HG03521 (cell line): ENCODE measurements at regions not wholly inside any gene's neighbourhood (a gene's known extent, or its start where the extent isn't known, plus 50 kb on each side); places are given as distances from the start of the nearest gene placed in this dataset.
A peak's percentile ranks its signal among the peaks of the same experiment; 100 is the strongest.

ENCODE experiments used
- ATAC-seq: cut with Tn5 transposase; IDR thresholded peaks from one replicate; pipeline ENCODE4 v1.9.1; 2021; ENCODE audit warnings: mild to moderate bottlenecking, moderate library complexity; ENCODE audit not compliant: unreplicated experiment

GRCh38 chr18:54716586-54716985, 111.7 kb upstream of the RAB27B start:
- no peak for ATAC-seq

- peak; percentile 81 for ATAC-seq
These were observed 110.4 kb upstream of the RAB27B start for GRCh38 chr18:54717673-54718407.

- ATAC-seq: no peak
These were observed 109.9 kb upstream of the RAB27B start for GRCh38 chr18:54718408-54718773.

- ATAC-seq: no peak
These were observed 107.7 kb upstream of the RAB27B start for GRCh38 chr18:54720620-54721019.

- no peak for ATAC-seq
These were observed 102.1 kb upstream of the RAB27B start for GRCh38 chr18:54726143-54726542.

GRCh38 chr18:54734059-54734458, 94.2 kb upstream of the RAB27B start:
- no peak for ATAC-seq

GRCh38 chr18:54736981-54737380, 91.3 kb upstream of the RAB27B start:
- ATAC-seq: no peak

- no peak for ATAC-seq
These were observed 90.3 kb upstream of the RAB27B start for GRCh38 chr18:54737986-54738385.

GRCh38 chr18:54739476-54739875, 88.8 kb upstream of the RAB27B start:
- ATAC-seq: no peak

GRCh38 chr18:54740136-54740846, 88.0 kb upstream of the RAB27B start:
- no peak for ATAC-seq

- ATAC-seq: no peak
These were observed 86.2 kb upstream of the RAB27B start for GRCh38 chr18:54742120-54742519.

- no peak for ATAC-seq
These were observed 85.3 kb upstream of the RAB27B start for GRCh38 chr18:54742659-54743604.

- ATAC-seq: no peak
These were observed 84.7 kb upstream of the RAB27B start for GRCh38 chr18:54743605-54743995.

GRCh38 chr18:54749291-54749690, 79.0 kb upstream of the RAB27B start:
- no peak for ATAC-seq

GRCh38 chr18:54750350-54750749, 77.9 kb upstream of the RAB27B start:
- no peak for ATAC-seq

GRCh38 chr18:54752185-54752584, 76.1 kb upstream of the RAB27B start:
- no peak for ATAC-seq

GRCh38 chr18:54755456-54755855, 72.8 kb upstream of the RAB27B start:
- no peak for ATAC-seq

GRCh38 chr18:54762386-54762785, 65.9 kb upstream of the RAB27B start:
- ATAC-seq: no peak

- no peak for ATAC-seq
These were observed 63.5 kb upstream of the RAB27B start for GRCh38 chr18:54764786-54765185.

GRCh38 chr18:54765636-54766375, 62.5 kb upstream of the RAB27B start:
- no peak for ATAC-seq

- no peak for ATAC-seq
These were observed 61.6 kb upstream of the RAB27B start for GRCh38 chr18:54766634-54767033.
